B cell (primary cell): ENCODE measurements at regions not wholly inside any gene's neighbourhood (a gene's known extent, or its start where the extent isn't known, plus 50 kb on each side); places are given as distances from the start of the nearest gene placed in this dataset.
"Not testable (repeated sequence)": the region's sequence is repeated elsewhere in the genome, so short reads cannot be mapped to it uniquely, and the experiment has no call there.

Source experiments
- ATAC-seq: fragments of 200-7000 bp; cut with Tn5 transposase; one replicate; pipeline ENCODE4 v1.10.0; 2021; ENCODE audit warnings: low read depth, mild to moderate bottlenecking, moderate number of reproducible peaks, moderate library complexity
- CTCF ChIA-PET: fragments of 350-600 bp; sonication (Branson Sonifier 250); formaldehyde crosslinking; loops from one replicate; lab custom pipeline; 2021; ENCODE audit warnings: antibody characterized with exemption, inconsistent platforms; lab: Charles Lee
- POLR2A ChIA-PET: fragments of 350-600 bp; sonication (Branson Sonifier 250); formaldehyde crosslinking; loops from one replicate; lab custom pipeline; 2021; ENCODE audit warnings: antibody characterized with exemption; lab: Charles Lee
- DNase-seq: peaks from one replicate; pipeline ENCODE4 v3.0.0; 2013
- H2AFZ ChIP-seq: 2 replicates; pipeline ENCODE4 v1.6.1; 2012; ENCODE audit warnings: mild to moderate bottlenecking, low read depth, low read length; ENCODE audit not compliant: insufficient read depth, poor library complexity, severe bottlenecking
- H3K27ac ChIP-seq, 2 donors: 1 replicate in 1 of 2; 2 replicates in 1 of 2; pipeline ENCODE4 v1.5.1; 2012 to 2013; ENCODE audit warnings: low read length in 2 of 2, mild to moderate bottlenecking in 2 of 2, moderate library complexity in 1 of 2
- H3K27me3 ChIP-seq, 4 experiments: fragments of 200-600 bp in 1 of 4; sonication (generic) in 1 of 4; replicated peaks in 1 of 4; 1 replicate in 2 of 4; 2 replicates in 2 of 4; pipeline versions ENCODE4 v1.6.1 to v1.7.0; 2013 to 2016; ENCODE audit warnings: low read length in 3 of 4, mild to moderate bottlenecking in 2 of 4, mixed read lengths in 1 of 4, moderate library complexity in 1 of 4; ENCODE audit not compliant: insufficient read depth in 4 of 4, control insufficient read depth in 3 of 4; ENCODE audit errors: control extremely low read depth in 1 of 4
- H3K36me3 ChIP-seq, 2 experiments: replicated peaks in 1 of 2; 1 replicate in 1 of 2; 2 replicates in 1 of 2; pipeline versions ENCODE4 v1.6.1 to v1.7.1; 2013; ENCODE audit warnings: low read length in 1 of 2; ENCODE audit not compliant: insufficient read depth in 2 of 2, control insufficient read depth in 1 of 2; ENCODE audit errors: control extremely low read depth in 1 of 2, extremely low read depth in 1 of 2
- H3K4me1 ChIP-seq, 2 donors: fragments of 200-600 bp in 1 of 2; sonication (generic) in 1 of 2; 1 replicate in 1 of 2; 2 replicates in 1 of 2; pipeline versions ENCODE4 v1.5.1 to v1.6.1; 2013 to 2017; ENCODE audit warnings: low read length in 2 of 2; ENCODE audit not compliant: control insufficient read depth in 2 of 2, insufficient read depth in 2 of 2
- H3K4me2 ChIP-seq: replicated peaks from 2 replicates; pipeline ENCODE3; 2012; ENCODE audit warnings: mild to moderate bottlenecking, low read depth, low read length; ENCODE audit not compliant: poor library complexity, severe bottlenecking
- H3K4me3 ChIP-seq, 5 experiments: fragments of 200-600 bp in 1 of 5; sonication (generic) in 1 of 5; 1 replicate in 3 of 5; 2 replicates in 2 of 5; pipeline versions ENCODE4 v1.5.1 to v1.7.0; 2011 to 2016; ENCODE audit warnings: low read length in 4 of 5, mild to moderate bottlenecking in 4 of 5, low read depth in 2 of 5, control low read depth in 1 of 5, moderate library complexity in 1 of 5; ENCODE audit not compliant: insufficient read depth in 1 of 5; ENCODE audit errors: control extremely low read depth in 1 of 5, extremely low read depth in 1 of 5
- H3K79me2 ChIP-seq: fragments of 200-600 bp; sonication (generic); one replicate; pipeline ENCODE4 v1.6.0; 2016; ENCODE audit warnings: low read length; ENCODE audit not compliant: control insufficient read depth, insufficient read depth
- H3K9ac ChIP-seq: fragments of 200-600 bp; sonication (generic); 2 replicates; pipeline ENCODE4 v1.6.1; 2017; ENCODE audit warnings: mild to moderate bottlenecking, low read length, moderate library complexity
- H3K9me3 ChIP-seq, 3 donors: one replicate each; pipeline versions ENCODE4 v1.6.1 to v1.7.1; 2013; ENCODE audit warnings: low read length in 2 of 3; ENCODE audit not compliant: control insufficient read depth in 2 of 3, insufficient read depth in 1 of 3; ENCODE audit errors: control extremely low read depth in 1 of 3
- H4K20me1 ChIP-seq: 2 replicates; pipeline ENCODE4 v1.6.0; 2012; ENCODE audit warnings: mild to moderate bottlenecking, low read length; ENCODE audit not compliant: insufficient read depth, control insufficient read depth, poor library complexity, severe bottlenecking
- H3K27ac Mint-ChIP-seq: one replicate; pipeline ENCODE4 v1.8.0; 2021; ENCODE audit warnings: mixed read lengths
- H3K27me3 Mint-ChIP-seq: one replicate; pipeline ENCODE4 v1.8.0; 2021; ENCODE audit warnings: mixed read lengths
- H3K4me1 Mint-ChIP-seq: one replicate; pipeline ENCODE4 v1.8.0; 2021; ENCODE audit warnings: mixed read lengths
- H3K4me3 Mint-ChIP-seq: one replicate; pipeline ENCODE4 v1.8.0; 2021; ENCODE audit warnings: mixed read lengths
- H3K9me3 Mint-ChIP-seq: one replicate; pipeline ENCODE4 v1.8.0; 2022; ENCODE audit warnings: mixed read lengths; ENCODE audit not compliant: insufficient read depth
- CTCF ChIP-seq: fragments of 200-600 bp; IDR thresholded peaks from one replicate; pipeline ENCODE4 v1.8.0; 2022; ENCODE audit warnings: antibody characterized with exemption, mild to moderate bottlenecking
- EZH2 ChIP-seq: IDR thresholded peaks from 2 replicates; pipeline ENCODE4 v1.6.1; 2012; ENCODE audit warnings: borderline replicate concordance, low read depth, mild to moderate bottlenecking, moderate library complexity, low read length; ENCODE audit not compliant: insufficient read depth, poor library complexity, severe bottlenecking
- WGBS: methylation state at CpG from one replicate; pipeline ENCODE4 v1.1.5; 2013; ENCODE audit warnings: missing lambda C conversion rate; ENCODE audit not compliant: insufficient coverage; 5-methylcytosine and 5-hydroxymethylcytosine counted together
- intact Hi-C: fragments of 100-400 bp; cut with micrococcal nuclease; formaldehyde crosslinking; loops from one replicate; pipeline ENCODE4 v1.10.0; 2022

DNA sequence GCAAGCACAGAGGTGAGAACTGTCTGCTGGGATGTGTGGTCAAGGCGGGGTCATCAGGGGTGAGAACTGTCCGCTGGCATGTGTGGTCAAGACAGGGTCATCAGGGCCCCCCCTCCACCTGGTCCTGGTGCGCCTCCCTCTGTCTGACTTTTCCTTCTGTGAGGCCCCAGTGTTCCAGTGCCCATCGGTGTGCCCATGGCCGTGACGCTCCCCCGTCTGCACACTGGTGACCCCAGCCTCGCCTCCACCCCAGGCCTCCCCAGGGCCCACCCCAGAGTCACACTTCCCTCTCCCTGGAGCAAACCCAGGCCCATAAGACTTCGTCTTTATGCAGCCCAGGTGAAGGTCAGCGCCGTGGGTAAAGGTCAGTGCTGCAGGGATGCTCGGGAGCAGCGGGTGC, 70.1 kb upstream of the TCERG1L start:
- Histone ChIP-seq H3K79me2 (no peaks in the 10 kb centered on the region), H4K20me1 (no peaks in the 10 kb centered on the region), H3K9ac (no peak overlapping the region), H3K27ac (no peak overlapping the region), H2AFZ (no peak overlapping the region), H3K4me3 (no peak overlapping the region), H3K36me3 (no peaks in the 10 kb centered on the region), H3K4me2 (no peak overlapping the region), H3K27me3 (no peaks in the 10 kb centered on the region), H3K4me1 (no peaks in the 10 kb centered on the region), H3K9me3 (peaks cover 0 to 14% (median 0%) of the 10 kb centered on the region in 3 donors)
- 90% methylated on average over 13 of the region's 13 CpGs for WGBS
- Mint-ChIP-seq H3K27me3 (no peaks in the 10 kb centered on the region), H3K4me3 (no peak overlapping the region), H3K4me1 (no peaks in the 10 kb centered on the region), H3K9me3 (no peaks in the 10 kb centered on the region), H3K27ac (no peak overlapping the region)
- no peak for ATAC-seq
- no peak for DNase-seq
- POLR2A ChIA-PET: no interaction called here
- no peak for TF ChIP-seq EZH2
- no peak for TF ChIP-seq CTCF
- CTCF ChIA-PET: no interaction called here
- intact Hi-C loops: no loop called here

- CTCF ChIA-PET, POLR2A ChIA-PET: not testable (repeated sequence)
- WGBS: 72% methylated on average over 9 of the region's 9 CpGs
Observed at GRCh38 chr10:131385161-131385872, 73.8 kb upstream of the TCERG1L start.

More at GRCh38 chr10:131385161-131385872, 73.8 kb upstream of the TCERG1L start:
- H3K9me3 ChIP-seq: peaks cover 0 to 12% (median 0%) of the 10 kb centered on the region in 3 donors
- H3K27ac Mint-ChIP-seq, DNase-seq, H2AFZ ChIP-seq, H3K4me3 ChIP-seq, H3K4me1 ChIP-seq, ATAC-seq, H3K9ac ChIP-seq, intact Hi-C loops, H3K79me2 ChIP-seq, H3K9me3 Mint-ChIP-seq, H3K4me2 ChIP-seq, H3K27me3 Mint-ChIP-seq, H3K27me3 ChIP-seq, H3K4me1 Mint-ChIP-seq, H3K27ac ChIP-seq, H3K36me3 ChIP-seq, H4K20me1 ChIP-seq, H3K4me3 Mint-ChIP-seq: not testable (repeated sequence)
